GM10266 (cell line): ENCODE measurements at regions not wholly inside any gene's neighbourhood (a gene's known extent, or its start where the extent isn't known, plus 50 kb on each side); places are given as distances from the start of the nearest gene placed in this dataset.

Source experiments
- DNase-seq: peaks from one replicate; pipeline ENCODE4 v3.0.0; 2012; ENCODE audit errors: extremely low spot score
- CTCF ChIP-seq: IDR thresholded peaks from 2 replicates; pipeline ENCODE4 v1.5.1; 2012; ENCODE audit warnings: mild to moderate bottlenecking, low read depth; ENCODE audit not compliant: control insufficient read depth, insufficient read depth; ENCODE audit errors: missing control alignments

GRCh38 chr12:110972866-110973265 lies 52.5 kb upstream of the MYL2 start:
- no peak for DNase-seq
- no peak for TF ChIP-seq CTCF

- TF ChIP-seq CTCF, result no peak
- no peak for DNase-seq
Observed at GRCh38 chr12:110971936-110972335, 51.6 kb upstream of the MYL2 start.

GRCh38 chr12:110971189-110971920 lies 51.0 kb upstream of the MYL2 start:
- DNase-seq, result no peak
- TF ChIP-seq CTCF, result no peak
